ENCODE measurements at regions not wholly inside any gene's neighbourhood (a gene's known extent, or its start where the extent isn't known, plus 50 kb on each side); places are given as distances from the start of the nearest gene placed in this dataset.

DNA sequence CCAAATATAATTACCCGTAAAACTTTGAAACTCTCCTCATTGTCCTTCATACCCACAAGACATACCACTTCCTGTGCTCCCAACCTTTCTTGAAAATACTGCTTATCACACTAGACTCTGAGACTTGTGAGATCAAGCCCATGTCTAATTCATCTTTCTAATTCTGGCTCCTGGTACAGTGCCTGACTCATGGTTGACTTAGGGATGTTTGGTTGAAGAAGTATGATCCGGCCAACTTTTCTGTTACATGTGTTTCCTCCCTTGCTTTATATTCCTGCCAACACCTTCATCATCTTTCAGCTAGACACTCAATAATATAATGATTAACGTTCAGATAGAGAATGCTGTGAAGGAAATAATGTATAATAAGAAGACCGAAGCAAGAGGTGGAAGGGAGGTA lies 58.2 kb downstream of the MEX3B start:
- TF ChIP-seq, protein P1, sequence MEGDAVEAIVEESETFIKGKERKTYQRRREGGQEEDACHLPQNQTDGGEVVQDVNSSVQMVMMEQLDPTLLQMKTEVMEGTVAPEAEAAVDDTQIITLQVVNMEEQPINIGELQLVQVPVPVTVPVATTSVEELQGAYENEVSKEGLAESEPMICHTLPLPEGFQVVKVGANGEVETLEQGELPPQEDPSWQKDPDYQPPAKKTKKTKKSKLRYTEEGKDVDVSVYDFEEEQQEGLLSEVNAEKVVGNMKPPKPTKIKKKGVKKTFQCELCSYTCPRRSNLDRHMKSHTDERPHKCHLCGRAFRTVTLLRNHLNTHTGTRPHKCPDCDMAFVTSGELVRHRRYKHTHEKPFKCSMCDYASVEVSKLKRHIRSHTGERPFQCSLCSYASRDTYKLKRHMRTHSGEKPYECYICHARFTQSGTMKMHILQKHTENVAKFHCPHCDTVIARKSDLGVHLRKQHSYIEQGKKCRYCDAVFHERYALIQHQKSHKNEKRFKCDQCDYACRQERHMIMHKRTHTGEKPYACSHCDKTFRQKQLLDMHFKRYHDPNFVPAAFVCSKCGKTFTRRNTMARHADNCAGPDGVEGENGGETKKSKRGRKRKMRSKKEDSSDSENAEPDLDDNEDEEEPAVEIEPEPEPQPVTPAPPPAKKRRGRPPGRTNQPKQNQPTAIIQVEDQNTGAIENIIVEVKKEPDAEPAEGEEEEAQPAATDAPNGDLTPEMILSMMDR (IDR thresholded peaks at IDR 0.05; ENCODE audit: extremely low read depth, insufficient read depth, missing control alignments) = no peak
- in situ Hi-C loops (cut with MboI; ENCODE audit: low pct_unique_long_range_greater_than_20kb, low sequenced_read_pairs, unreplicated experiment) = no loop called here
- no peak for DNase-seq (ENCODE audit: low spot score)

DNA sequence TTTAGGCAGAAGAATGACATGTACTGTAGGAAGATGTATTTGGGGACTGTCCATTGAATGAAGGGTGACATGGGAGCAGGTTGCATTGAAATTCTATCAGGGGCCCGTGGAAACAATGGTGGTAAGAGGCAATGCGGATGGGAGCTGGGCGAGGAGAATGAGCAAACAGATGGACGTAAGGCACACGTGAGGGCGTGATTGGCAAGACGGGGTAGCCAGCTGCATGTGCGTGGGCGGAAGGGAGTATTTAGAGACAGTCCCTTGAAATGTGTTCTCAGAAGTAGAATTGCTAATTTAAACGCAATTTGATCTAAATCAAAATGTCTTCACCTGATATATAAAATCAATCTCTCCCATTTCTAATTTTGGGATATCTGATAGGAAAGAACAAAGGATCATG lies 62.3 kb downstream of the MEX3B start:
- in situ Hi-C loops (cut with MboI; ENCODE audit: low pct_unique_long_range_greater_than_20kb, low sequenced_read_pairs, unreplicated experiment) = no loop called here
- no peak for DNase-seq (ENCODE audit: low spot score)
- TF ChIP-seq, protein P1 (IDR thresholded peaks at IDR 0.05; ENCODE audit: extremely low read depth, insufficient read depth, missing control alignments) = no peak

DNA sequence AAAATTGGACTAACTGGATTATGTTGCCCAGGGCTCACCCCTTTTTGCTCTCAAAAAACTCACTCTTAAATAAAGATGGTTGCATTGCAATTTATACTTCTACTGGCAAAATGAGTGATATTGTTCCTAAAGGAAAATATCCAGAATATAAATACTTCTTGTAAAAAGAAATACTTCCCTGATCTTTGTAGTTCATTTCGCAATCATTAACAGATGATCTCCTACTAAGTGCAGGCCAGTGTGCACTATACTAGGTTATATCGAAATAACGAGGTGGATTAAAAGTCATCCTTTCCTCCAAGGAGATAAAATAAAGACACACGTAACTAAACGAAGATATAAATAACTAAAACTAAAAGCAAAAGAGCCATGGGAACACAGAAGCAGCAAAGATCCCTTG lies 63.0 kb downstream of the MEX3B start:
- DNase-seq (ENCODE audit: low spot score) = no peak
- TF ChIP-seq, protein P1 (IDR thresholded peaks at IDR 0.05; ENCODE audit: extremely low read depth, insufficient read depth, missing control alignments) = no peak
- in situ Hi-C loops (cut with MboI; ENCODE audit: low pct_unique_long_range_greater_than_20kb, low sequenced_read_pairs, unreplicated experiment) = no loop called here

DNA sequence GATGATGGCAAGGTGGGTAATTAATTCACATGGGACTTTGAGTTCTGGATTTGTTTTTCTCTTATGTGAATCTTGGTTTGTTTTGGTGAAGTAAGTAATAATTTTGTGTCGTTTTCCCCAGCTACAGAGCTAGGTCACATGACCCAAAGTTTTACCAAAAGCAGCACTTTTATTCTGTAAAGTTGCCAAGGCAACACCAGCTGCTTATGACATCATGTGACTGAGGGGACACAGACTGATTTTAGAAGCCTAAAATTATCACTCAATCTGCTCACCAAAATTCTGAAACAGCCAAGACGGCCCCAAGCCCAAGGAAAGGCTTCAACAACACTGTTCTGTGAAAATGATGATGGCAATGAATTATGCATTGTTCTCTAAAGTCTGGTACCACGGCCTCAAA lies 63.9 kb downstream of the MEX3B start:
- DNase-seq (ENCODE audit: low spot score) = no peak
- in situ Hi-C loops (cut with MboI; ENCODE audit: low pct_unique_long_range_greater_than_20kb, low sequenced_read_pairs, unreplicated experiment) = no loop called here
- TF ChIP-seq, protein P1 (IDR thresholded peaks at IDR 0.05; ENCODE audit: extremely low read depth, insufficient read depth, missing control alignments) = no peak

DNA sequence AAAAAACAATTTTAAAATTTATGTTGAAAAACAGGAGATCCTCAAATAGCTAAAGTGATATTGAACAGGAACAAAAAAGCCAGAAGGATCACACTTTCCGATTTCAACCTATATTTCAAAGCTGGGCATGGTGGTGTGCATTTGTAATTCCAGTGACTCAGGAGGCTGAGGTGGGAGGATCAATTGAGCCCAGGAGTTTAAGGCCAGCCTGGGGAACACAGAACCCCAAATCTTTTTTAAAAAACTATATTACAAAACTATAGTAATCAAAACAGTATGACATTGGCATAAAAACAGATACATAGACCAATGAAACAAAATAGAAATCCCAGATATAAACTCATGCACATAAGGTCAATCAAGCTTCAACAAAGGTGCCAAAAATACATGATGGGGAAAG lies 68.4 kb downstream of the MEX3B start:
- TF ChIP-seq, protein P1 (IDR thresholded peaks at IDR 0.05; ENCODE audit: extremely low read depth, insufficient read depth, missing control alignments) = no peak
- in situ Hi-C loops (cut with MboI; ENCODE audit: low pct_unique_long_range_greater_than_20kb, low sequenced_read_pairs, unreplicated experiment) = no loop called here
- DNase-seq (ENCODE audit: low spot score) = no peak

DNA sequence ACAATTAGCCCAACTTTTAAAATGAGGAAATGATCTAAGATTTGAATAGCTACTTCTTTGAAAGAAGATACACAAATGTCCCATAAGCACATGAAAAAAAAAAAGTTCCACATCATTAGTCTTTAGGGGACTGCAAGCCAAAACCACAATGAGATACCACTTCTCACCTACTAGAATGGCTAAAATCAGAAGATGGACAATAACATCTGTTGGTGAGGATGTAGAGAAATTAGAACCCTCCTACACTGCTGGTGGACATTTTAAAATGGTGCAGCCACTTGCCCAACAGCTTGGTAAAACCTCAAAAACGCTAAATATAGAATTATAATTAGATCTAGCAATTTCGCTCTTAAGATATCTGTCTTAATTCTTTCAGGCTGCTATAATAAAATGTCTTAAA lies 77.1 kb downstream of the MEX3B start:
- DNase-seq (ENCODE audit: low spot score) = no peak
- TF ChIP-seq, protein P1 (IDR thresholded peaks at IDR 0.05; ENCODE audit: extremely low read depth, insufficient read depth, missing control alignments) = no peak
- in situ Hi-C loops (cut with MboI; ENCODE audit: low pct_unique_long_range_greater_than_20kb, low sequenced_read_pairs, unreplicated experiment) = no loop called here

DNA sequence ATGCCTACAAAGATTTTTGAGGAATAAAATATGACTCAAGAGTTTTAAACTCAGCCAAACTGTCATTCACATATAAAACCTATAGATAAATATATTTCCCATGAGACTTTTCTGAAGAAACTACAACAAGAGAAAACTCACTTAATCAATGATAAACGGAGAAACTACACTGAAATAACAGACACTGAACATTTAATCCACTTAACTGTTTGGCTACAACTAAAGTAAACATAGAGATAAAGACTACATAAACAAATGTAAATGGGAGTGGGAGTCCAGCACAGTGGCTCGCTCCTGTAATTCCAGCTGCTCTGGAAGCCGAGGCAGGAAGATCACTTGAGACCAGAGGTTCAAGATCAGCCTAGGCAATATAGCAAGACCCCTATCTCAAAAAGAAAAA lies 79.2 kb downstream of the MEX3B start:
- in situ Hi-C loops (cut with MboI; ENCODE audit: low pct_unique_long_range_greater_than_20kb, low sequenced_read_pairs, unreplicated experiment) = no loop called here
- TF ChIP-seq, protein P1 (IDR thresholded peaks at IDR 0.05; ENCODE audit: extremely low read depth, insufficient read depth, missing control alignments) = no peak
- DNase-seq (ENCODE audit: low spot score) = no peak
